ENCODE measurements at regions not wholly inside any gene's neighbourhood (a gene's known extent, or its start where the extent isn't known, plus 50 kb on each side); places are given as distances from the start of the nearest gene placed in this dataset.

DNA sequence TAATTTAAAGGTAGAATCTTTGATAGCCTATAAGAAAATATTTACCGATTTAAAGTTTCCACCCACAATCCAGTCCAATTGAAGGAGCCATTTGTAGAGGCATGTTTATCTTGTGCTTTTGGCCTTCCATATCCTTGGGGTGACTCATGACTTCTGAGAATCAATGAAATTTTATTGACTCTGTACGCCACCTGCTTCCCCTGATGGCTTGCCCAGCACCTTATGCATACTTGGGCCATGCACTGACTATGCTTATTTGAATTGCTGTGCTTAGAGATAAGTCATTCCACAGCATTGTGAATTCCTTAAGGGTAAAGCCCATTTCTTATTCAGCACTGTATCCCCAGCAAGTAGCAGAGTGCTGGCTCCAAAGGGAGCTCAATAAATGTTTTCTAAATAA is 954.8 kb upstream of the SEL1L start:
- TF ChIP-seq RELA (CRISPR knock-in tag; IDR thresholded peaks at IDR 0.05; ENCODE audit: borderline replicate concordance) = no peak
- TF ChIP-seq, protein P1, sequence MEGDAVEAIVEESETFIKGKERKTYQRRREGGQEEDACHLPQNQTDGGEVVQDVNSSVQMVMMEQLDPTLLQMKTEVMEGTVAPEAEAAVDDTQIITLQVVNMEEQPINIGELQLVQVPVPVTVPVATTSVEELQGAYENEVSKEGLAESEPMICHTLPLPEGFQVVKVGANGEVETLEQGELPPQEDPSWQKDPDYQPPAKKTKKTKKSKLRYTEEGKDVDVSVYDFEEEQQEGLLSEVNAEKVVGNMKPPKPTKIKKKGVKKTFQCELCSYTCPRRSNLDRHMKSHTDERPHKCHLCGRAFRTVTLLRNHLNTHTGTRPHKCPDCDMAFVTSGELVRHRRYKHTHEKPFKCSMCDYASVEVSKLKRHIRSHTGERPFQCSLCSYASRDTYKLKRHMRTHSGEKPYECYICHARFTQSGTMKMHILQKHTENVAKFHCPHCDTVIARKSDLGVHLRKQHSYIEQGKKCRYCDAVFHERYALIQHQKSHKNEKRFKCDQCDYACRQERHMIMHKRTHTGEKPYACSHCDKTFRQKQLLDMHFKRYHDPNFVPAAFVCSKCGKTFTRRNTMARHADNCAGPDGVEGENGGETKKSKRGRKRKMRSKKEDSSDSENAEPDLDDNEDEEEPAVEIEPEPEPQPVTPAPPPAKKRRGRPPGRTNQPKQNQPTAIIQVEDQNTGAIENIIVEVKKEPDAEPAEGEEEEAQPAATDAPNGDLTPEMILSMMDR (IDR thresholded peaks at IDR 0.05) = no peak
- TF ChIP-seq, protein P2, sequence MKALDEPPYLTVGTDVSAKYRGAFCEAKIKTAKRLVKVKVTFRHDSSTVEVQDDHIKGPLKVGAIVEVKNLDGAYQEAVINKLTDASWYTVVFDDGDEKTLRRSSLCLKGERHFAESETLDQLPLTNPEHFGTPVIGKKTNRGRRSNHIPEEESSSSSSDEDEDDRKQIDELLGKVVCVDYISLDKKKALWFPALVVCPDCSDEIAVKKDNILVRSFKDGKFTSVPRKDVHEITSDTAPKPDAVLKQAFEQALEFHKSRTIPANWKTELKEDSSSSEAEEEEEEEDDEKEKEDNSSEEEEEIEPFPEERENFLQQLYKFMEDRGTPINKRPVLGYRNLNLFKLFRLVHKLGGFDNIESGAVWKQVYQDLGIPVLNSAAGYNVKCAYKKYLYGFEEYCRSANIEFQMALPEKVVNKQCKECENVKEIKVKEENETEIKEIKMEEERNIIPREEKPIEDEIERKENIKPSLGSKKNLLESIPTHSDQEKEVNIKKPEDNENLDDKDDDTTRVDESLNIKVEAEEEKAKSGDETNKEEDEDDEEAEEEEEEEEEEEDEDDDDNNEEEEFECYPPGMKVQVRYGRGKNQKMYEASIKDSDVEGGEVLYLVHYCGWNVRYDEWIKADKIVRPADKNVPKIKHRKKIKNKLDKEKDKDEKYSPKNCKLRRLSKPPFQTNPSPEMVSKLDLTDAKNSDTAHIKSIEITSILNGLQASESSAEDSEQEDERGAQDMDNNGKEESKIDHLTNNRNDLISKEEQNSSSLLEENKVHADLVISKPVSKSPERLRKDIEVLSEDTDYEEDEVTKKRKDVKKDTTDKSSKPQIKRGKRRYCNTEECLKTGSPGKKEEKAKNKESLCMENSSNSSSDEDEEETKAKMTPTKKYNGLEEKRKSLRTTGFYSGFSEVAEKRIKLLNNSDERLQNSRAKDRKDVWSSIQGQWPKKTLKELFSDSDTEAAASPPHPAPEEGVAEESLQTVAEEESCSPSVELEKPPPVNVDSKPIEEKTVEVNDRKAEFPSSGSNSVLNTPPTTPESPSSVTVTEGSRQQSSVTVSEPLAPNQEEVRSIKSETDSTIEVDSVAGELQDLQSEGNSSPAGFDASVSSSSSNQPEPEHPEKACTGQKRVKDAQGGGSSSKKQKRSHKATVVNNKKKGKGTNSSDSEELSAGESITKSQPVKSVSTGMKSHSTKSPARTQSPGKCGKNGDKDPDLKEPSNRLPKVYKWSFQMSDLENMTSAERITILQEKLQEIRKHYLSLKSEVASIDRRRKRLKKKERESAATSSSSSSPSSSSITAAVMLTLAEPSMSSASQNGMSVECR (CRISPR knock-in tag; IDR thresholded peaks at IDR 0.05; ENCODE audit: borderline replicate concordance) = no peak
- no peak for TF ChIP-seq IRF2 (CRISPR knock-in tag; IDR thresholded peaks at IDR 0.05; ENCODE audit: borderline replicate concordance, low read depth)
- no peak for TF ChIP-seq NR2C2 (CRISPR knock-in tag; IDR thresholded peaks at IDR 0.05)
- TF ChIP-seq, protein P3, sequence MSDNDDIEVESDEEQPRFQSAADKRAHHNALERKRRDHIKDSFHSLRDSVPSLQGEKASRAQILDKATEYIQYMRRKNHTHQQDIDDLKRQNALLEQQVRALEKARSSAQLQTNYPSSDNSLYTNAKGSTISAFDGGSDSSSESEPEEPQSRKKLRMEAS (CRISPR knock-in tag; IDR thresholded peaks at IDR 0.05) = no peak

All from WTC11 (cell line).